ENCODE measurements at regions not wholly inside any gene's neighbourhood (a gene's known extent, or its start where the extent isn't known, plus 50 kb on each side); places are given as distances from the start of the nearest gene placed in this dataset.

DNA sequence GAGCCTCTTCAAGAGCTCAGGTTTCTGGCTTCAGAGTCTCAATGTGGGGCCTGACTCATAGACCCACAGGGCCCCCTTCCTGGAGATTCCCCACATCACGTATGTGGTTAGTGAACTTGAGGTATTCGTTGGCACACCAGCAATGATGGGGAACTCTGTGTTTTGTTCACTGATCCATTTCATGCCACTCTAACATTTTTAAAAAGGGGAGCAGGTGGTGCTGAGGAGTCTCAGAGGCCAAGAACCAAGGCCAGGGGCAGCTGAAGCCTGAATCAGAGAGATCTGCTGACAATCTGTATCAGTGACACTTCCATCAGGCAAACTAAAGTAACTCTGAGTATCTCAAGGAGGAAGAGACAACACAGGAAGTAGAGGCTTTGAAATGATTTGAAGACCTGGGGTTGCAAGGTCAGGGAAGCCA is 323.4 kb downstream of the VRK1 start:
- Histone ChIP-seq H3K4me3 (ENCODE audit: low read depth, low read length) (no peak overlapping the region), H3K27ac (ENCODE audit: extremely low read depth, low read depth, low read length) (no peak overlapping the region), H3K9me3 (ENCODE audit: control insufficient read depth, insufficient read depth, low read depth, low read length) (no peaks in the 10 kb centered on the region), H3K36me3 (ENCODE audit: control insufficient read depth in 2 of 2, insufficient read depth in 1 of 2, low read length in 2 of 2) (no peaks in the 10 kb centered on the region), H3K4me1 (ENCODE audit: control insufficient read depth, insufficient read depth, low read length) (no peaks in the 10 kb centered on the region)
- ChIA-PET CTCF (no interaction called here), POLR2A (no interaction called here)
- TF ChIP-seq ZBTB48 (tag by site-specific recombination; IDR thresholded peaks at IDR 0.05) (no peak), MZF1 (tag by site-specific recombination; IDR thresholded peaks at IDR 0.05; ENCODE audit: borderline replicate concordance) (no peak), ZNF221 (tag by site-specific recombination; IDR thresholded peaks at IDR 0.05; ENCODE audit: borderline replicate concordance) (no peak), ZNF169 (tag by site-specific recombination; IDR thresholded peaks at IDR 0.05) (no peak), ZNF560 (tag by site-specific recombination; IDR thresholded peaks at IDR 0.05; ENCODE audit: borderline replicate concordance) (no peak), ZFP3 (tag by site-specific recombination; IDR thresholded peaks at IDR 0.05; ENCODE audit: low read depth) (no peak), ZSCAN16 (tag by site-specific recombination; IDR thresholded peaks at IDR 0.05) (no peak), RBAK (tag by site-specific recombination; IDR thresholded peaks at IDR 0.05) (no peak), OSR2 (tag by site-specific recombination; IDR thresholded peaks at IDR 0.05) (no peak)
- TF ChIP-seq, protein P1, sequence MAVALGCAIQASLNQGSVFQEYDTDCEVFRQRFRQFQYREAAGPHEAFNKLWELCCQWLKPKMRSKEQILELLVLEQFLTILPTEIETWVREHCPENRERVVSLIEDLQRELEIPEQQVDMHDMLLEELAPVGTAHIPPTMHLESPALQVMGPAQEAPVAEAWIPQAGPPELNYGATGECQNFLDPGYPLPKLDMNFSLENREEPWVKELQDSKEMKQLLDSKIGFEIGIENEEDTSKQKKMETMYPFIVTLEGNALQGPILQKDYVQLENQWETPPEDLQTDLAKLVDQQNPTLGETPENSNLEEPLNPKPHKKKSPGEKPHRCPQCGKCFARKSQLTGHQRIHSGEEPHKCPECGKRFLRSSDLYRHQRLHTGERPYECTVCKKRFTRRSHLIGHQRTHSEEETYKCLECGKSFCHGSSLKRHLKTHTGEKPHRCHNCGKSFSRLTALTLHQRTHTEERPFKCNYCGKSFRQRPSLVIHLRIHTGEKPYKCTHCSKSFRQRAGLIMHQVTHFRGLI (tag by site-specific recombination; IDR thresholded peaks at IDR 0.05) = no peak
- TF ChIP-seq, protein P2, sequence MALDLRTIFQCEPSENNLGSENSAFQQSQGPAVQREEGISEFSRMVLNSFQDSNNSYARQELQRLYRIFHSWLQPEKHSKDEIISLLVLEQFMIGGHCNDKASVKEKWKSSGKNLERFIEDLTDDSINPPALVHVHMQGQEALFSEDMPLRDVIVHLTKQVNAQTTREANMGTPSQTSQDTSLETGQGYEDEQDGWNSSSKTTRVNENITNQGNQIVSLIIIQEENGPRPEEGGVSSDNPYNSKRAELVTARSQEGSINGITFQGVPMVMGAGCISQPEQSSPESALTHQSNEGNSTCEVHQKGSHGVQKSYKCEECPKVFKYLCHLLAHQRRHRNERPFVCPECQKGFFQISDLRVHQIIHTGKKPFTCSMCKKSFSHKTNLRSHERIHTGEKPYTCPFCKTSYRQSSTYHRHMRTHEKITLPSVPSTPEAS (tag by site-specific recombination; IDR thresholded peaks at IDR 0.05) = no peak

DNA sequence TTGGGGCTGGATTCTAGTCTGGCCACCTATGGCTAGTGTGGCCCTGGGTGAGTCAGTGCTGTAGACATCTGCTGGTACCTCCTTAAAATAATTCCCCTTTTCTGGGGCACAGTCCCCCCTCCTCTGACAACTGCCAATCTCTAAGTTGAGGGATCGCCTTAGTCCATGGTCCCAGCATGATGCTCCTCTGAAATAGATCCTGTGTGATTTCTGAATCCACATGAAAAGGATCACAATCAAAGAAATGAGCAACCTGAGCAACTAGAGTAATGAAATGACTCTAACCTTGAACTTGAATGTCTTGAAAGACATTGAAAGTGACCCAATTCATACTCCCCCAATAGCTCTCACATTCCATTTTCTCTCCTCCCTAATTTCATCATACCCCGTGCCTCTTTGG is 332.5 kb downstream of the VRK1 start:
- TF ChIP-seq GLI4 (tag by site-specific recombination; IDR thresholded peaks at IDR 0.05) = no peak
- TF ChIP-seq ZBTB48 (tag by site-specific recombination; IDR thresholded peaks at IDR 0.05) = no peak
- no peak for TF ChIP-seq ZNF561 (tag by site-specific recombination; IDR thresholded peaks at IDR 0.05; ENCODE audit: borderline replicate concordance)
- TF ChIP-seq ZNF645 (tag by site-specific recombination; IDR thresholded peaks at IDR 0.05) = no peak
- TF ChIP-seq ZNF76 (tag by site-specific recombination; IDR thresholded peaks at IDR 0.05; ENCODE audit: borderline replicate concordance, low read depth) = no peak
- TF ChIP-seq SP2 (tag by site-specific recombination; IDR thresholded peaks at IDR 0.05) = no peak
- TF ChIP-seq GLIS2 (tag by site-specific recombination; IDR thresholded peaks at IDR 0.05) = no peak
- TF ChIP-seq CTCF (tag by site-specific recombination; IDR thresholded peaks at IDR 0.05) = no peak
- TF ChIP-seq MEIS1 (CRISPR knock-in tag; IDR thresholded peaks at IDR 0.05; ENCODE audit: borderline replicate concordance) = no peak
- no peak for TF ChIP-seq ZNF292 (tag by site-specific recombination; IDR thresholded peaks at IDR 0.05; ENCODE audit: borderline replicate concordance, low read depth)
- no peak for TF ChIP-seq TRIM28 (IDR thresholded peaks at IDR 0.05; ENCODE audit: borderline replicate concordance, low read length)
- H3K27ac ChIP-seq (ENCODE audit: extremely low read depth, low read depth, low read length) = no peak overlapping the region
- H3K9me3 ChIP-seq (ENCODE audit: control insufficient read depth, insufficient read depth, low read depth, low read length) = no peaks in the 10 kb centered on the region
- H3K4me3 ChIP-seq (ENCODE audit: low read depth, low read length) = no peak overlapping the region
- H3K4me1 ChIP-seq (ENCODE audit: control insufficient read depth, insufficient read depth, low read length) = no peaks in the 10 kb centered on the region
- POLR2A ChIA-PET = no interaction called here
- H3K36me3 ChIP-seq (ENCODE audit: control insufficient read depth in 2 of 2, insufficient read depth in 1 of 2, low read length in 2 of 2) = no peaks in the 10 kb centered on the region
- CTCF ChIA-PET = no interaction called here
